Activated CD4-positive, alpha-beta T cell treated with anti-CD3 and anti-CD28 coated beads, Interleukin-2, Interleukin-6, amounts not matched to agents 100 ng/mL and 50 ng/mL, durations not matched to agents 16 hours and 8 hours (primary cell): ENCODE measurements at regions not wholly inside any gene's neighbourhood (a gene's known extent, or its start where the extent isn't known, plus 50 kb on each side); places are given as distances from the start of the nearest gene placed in this dataset.
"Not testable (repeated sequence)": the region's sequence is repeated elsewhere in the genome, so short reads cannot be mapped to it uniquely, and the experiment has no call there.

Source experiments
- DNase-seq: peaks from one replicate; pipeline ENCODE4 v3.0.0-alpha.2; 2020

GRCh38 chr7:131843898-131844331 lies 287.5 kb upstream of the PODXL start:
- DNase-seq, result no peak

DNA sequence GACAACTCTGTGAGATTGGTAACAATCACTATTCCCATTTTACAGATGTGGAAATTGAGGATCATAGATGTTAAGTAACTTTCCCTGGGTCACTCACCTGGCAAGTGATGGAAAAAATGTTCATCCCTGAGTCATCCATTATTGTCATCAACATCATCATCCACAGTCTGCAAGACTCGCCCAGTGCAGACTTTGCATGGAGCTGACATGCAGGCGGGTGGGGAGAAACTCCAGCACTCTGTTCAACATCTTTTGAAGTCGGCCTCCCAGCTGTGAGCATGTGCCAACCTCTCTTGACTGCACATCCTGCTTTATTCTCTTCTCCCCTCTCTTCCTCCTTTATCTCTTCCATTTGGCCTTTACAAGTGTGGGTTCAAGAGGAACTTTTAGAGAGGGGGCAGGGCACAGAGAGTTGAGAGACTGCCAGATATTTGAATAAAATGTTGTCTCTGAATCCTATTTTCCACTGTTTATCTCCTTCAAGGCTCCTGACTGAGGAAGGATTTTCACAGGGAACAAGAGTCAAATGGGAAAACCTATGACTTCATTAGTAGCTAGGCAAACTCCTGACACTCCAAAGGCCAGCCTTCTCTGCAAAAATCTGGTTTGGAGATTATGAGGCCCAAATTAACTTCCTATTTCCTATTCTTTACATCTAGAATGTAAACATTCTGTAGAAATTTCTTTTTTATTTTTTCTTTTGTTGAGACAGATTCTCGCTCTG lies 283.7 kb upstream of the PODXL start:
- DNase-seq, result no peak

DNA sequence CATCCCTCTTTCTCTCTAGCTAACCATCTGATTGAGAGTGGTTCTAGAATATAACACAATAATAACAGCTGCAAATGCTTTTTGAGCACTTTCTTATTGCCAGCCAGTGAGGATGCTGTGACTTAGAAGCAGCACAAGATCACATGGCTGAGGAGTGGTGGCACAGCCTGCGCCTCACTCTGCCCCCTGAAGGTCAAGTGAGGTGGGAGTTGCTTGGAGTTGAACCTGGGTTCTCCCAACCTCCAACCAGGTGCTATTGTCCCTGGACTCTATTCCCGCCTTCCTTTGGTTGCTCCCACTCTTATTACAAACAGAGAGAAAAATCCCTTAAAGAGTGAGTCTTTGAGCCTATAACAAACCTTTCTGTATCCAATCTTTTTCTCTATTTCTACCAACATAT lies 280.3 kb upstream of the PODXL start:
- no peak for DNase-seq

DNA sequence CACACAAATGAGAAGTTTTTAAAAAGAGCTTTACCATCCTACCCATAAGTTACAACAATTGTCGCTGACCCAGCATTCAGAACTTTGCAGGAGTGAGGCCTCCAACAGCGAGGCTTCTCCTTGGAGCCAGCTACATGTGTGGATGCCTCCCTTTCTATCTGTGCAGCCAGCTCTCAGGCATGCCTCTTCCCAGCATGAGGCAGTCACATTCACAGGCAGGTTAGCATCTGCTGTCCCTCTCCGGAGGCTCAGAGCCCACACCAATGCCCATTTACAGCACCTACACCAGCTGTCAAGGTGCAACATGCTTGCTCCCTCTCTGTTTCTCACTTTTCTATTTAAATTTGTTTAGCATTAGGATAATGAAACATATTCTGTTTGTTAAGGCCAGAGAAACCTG lies 278.7 kb upstream of the PODXL start:
- no peak for DNase-seq

DNA sequence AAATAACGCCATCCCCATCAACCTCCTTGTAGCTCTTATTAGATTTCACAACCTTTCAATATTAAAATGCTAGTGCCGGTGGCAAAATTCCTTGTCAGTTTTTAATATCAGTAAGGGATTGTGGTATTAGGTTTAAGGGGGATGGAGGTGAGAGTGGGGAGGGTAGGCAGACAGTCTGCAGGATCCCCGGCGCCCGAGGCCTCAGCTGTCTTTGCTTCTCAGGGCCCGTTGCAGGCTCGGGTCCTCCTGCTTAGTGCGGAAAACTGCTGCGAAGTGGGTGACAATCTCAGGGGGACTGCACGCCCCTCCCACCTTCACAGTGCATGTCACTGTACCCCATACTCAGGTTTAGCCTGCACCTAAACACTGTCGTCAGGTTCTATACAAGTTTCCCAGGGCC lies 274.3 kb upstream of the PODXL start:
- DNase-seq, result no peak

DNA sequence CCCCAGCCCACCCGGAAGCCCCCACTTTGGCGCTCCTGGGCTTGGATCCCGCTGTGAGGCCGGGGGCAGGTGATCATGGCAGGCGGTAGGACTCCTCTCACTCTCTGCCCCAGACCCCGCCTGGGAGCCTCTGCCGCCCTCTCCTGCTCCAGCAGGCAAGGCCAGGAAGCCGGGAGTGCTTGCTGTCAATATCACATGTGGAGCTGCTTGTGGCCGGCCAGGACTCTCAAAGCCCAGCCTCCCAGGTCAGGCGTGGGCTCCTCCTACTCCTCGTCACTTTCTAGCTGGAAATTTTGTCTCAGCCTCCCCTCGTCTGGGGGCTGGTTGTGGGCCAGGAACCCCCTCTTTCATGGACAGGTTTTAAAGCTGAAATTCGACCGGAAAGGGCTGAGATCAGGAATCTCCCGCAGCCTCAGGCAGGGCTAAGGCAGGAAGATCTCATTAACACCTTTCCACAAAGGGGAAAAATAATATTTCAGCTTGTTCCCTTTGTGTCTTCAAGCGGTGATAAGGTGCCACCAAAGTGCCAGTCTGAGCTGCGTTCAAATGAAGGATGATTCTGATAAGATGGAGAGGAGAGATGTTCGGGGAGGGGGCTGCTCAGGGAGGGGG lies 273.6 kb upstream of the PODXL start:
- no peak for DNase-seq

GRCh38 chr7:131827421-131827820 lies 271.0 kb upstream of the PODXL start:
- DNase-seq, result no peak

DNA sequence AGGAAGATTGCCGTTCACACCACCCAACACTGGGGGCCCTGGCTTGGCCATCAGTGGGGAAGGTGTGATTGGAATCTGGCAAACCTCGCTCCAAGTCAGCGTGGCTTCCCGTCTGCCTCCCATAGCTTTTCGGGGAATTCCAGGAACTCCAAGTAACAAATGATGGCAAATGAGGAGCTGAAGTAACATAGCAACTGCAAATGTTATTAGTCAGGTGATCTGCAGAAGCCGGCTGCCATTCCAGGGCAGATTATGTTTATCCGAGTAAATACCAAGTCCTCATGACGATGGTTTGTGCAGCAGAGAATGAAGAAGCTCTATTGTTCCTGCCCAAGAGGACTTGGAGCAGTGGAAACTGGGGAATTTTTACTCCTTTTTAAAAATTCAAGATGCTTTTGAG lies 270.5 kb upstream of the PODXL start:
- no peak for DNase-seq

- DNase-seq, result not testable (repeated sequence)
Observed at GRCh38 chr7:131823961-131824440, 267.6 kb upstream of the PODXL start.

GRCh38 chr7:131819891-131820290 lies 263.5 kb upstream of the PODXL start:
- DNase-seq, result no peak

DNA sequence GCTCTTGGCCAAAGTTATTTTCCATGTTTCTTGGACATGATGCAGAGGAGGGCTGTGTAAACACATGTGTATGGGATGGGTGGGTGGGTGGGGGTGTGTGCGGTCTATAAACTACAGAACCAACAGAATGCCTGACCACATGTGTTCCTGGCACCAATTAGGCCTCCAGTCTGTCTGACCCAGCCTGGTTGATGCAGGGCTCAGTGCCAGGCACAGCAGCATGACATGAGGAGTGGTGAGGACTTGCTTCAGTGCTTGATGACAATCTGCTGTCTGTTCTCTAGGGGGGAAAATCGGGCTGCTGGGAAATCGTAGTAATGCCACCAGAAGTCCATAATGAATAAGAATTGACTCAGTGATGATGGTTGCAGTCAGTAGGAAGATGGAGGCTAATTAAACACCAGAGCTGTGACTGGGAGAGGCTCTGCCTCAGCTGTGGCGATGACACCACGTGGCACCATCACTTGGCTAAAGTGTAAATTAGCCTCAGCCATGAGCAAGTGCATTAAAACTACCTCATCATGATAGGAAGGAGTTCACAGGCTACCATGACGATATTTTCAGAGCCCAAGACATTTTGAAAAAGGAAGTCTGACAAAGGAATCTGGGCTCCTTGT lies 260.1 kb upstream of the PODXL start:
- no peak for DNase-seq

GRCh38 chr7:131808736-131809135 lies 252.3 kb upstream of the PODXL start:
- no peak for DNase-seq

GRCh38 chr7:131808156-131808555 lies 251.7 kb upstream of the PODXL start:
- not testable (repeated sequence) for DNase-seq

DNA sequence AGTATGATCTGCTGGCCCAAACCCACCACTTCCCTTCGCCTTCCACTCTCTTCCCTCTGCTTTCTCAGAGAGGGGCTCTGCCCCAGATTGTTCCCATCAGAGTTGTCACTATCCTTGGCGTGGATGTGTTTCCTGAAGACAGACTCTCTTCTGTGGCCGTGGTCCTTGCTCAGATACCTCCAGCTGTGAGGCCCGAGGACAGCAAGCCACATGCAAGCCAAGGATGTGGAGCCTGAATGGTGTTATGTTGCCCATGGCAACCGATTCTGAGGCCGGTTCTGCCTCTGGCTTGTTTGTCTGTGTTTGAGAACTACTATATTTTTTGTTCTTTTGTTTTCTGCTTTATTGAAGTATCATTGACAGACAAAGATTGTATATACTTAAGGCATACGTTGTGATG lies 247.4 kb upstream of the PODXL start:
- no peak for DNase-seq

DNA sequence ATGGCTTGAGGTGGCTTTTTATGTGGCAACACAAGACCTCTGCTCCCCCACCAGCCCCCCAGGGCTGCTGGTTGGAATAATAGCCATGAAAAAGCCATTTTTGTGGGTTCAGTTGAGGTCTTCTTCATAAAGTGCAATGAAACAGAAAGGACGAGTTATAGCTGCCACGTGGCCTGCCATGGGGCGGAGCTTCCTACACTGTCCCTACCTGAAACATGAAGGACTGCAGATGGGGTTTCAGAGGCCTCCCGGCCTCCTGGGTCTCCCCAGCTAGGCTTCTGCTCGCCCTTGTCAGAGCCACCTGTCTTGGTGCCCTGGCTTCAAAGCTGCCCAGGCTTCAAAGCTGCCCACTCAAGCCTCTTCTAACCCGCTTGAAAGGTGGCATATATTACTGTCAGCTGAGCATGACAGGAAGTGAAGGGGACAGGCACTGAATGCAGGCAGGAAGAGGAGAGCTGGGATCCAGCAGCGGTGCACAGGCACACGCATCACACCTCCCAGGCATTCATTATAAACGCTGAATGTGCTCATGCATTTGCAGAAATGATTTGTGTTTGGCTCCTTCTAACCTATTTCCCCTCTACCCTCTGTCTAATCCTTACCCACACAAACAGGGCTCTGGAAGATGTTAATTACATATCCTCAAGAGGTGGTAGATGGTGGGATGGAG lies 245.9 kb upstream of the PODXL start:
- no peak for DNase-seq

DNA sequence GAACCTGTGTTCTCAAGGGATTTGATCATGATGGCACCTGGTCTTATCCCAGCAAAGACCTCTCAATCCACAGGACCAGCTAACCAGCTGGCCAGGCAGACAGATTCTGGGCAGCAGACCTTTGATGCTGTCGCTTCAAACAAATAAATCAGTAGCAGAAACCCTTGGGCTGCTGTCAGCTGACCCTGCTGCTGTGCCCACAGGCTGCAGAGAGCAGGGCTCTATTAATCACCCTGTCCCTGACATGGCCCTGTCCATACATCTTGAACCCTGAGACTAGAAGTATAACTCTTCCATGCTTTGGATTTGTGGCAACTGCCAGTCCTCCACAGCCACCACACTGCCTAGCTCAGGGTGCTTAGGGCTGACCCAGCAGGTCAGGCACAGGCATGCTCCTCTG lies 244.1 kb upstream of the PODXL start:
- DNase-seq, result no peak

GRCh38 chr7:131800008-131800407 lies 243.6 kb upstream of the PODXL start:
- no peak for DNase-seq

- DNase-seq, result no peak
Observed at GRCh38 chr7:131797841-131798240, 241.4 kb upstream of the PODXL start.

DNA sequence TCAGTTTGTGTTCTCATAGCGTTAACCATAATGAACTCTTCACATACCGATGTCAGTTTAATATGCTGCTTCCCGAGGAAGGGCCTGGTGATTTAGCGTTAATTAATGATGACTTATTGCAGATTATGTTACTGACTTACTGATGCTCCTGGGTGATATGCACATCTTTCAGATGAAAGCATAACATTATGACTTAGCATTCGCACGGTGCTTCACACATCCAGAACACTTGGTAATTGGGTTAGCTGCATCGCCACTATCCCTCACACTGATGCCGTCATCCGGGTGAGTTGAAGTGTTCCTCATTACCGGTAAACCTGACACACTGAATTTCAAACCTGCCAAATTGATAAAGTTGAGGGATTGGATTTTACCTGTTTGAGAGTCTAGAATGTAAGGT lies 239.0 kb upstream of the PODXL start:
- no peak for DNase-seq

- DNase-seq, result no peak
Observed at GRCh38 chr7:131792311-131792710, 235.9 kb upstream of the PODXL start.

- no peak for DNase-seq
Observed at GRCh38 chr7:131787101-131787500, 230.7 kb upstream of the PODXL start.

- no peak for DNase-seq
Observed at GRCh38 chr7:131786204-131786603, 229.8 kb upstream of the PODXL start.

GRCh38 chr7:131778601-131779000 lies 222.2 kb upstream of the PODXL start:
- DNase-seq, result no peak
